CD4-positive, alpha-beta T cell treated with Interleukin-15 for 1 hour (primary cell): ENCODE measurements at regions not wholly inside any gene's neighbourhood (a gene's known extent, or its start where the extent isn't known, plus 50 kb on each side); places are given as distances from the start of the nearest gene placed in this dataset.
"Not testable (repeated sequence)": the region's sequence is repeated elsewhere in the genome, so short reads cannot be mapped to it uniquely, and the experiment has no call there.

Experiments used
- DNase-seq: peaks from one replicate; pipeline ENCODE4 v3.0.0-alpha.2; 2020

- DNase-seq: no peak
Measured at GRCh38 chr10:23974746-23975272, 234.1 kb upstream of the KIAA1217 start.

GRCh38 chr10:23975431-23975830 lies 233.5 kb upstream of the KIAA1217 start:
- no peak for DNase-seq

- DNase-seq: no peak
Measured at GRCh38 chr10:23976275-23976674, 232.7 kb upstream of the KIAA1217 start.

- no peak for DNase-seq
Measured at GRCh38 chr10:23978317-23978716, 230.6 kb upstream of the KIAA1217 start.

GRCh38 chr10:23980094-23980493 lies 228.8 kb upstream of the KIAA1217 start:
- no peak for DNase-seq

GRCh38 chr10:23981520-23982309 lies 227.2 kb upstream of the KIAA1217 start:
- no peak for DNase-seq

- not testable (repeated sequence) for DNase-seq
Measured at GRCh38 chr10:23984405-23984804, 224.5 kb upstream of the KIAA1217 start.

GRCh38 chr10:23988006-23988405 lies 220.9 kb upstream of the KIAA1217 start:
- DNase-seq: no peak

- DNase-seq: no peak
Measured at GRCh38 chr10:23994459-23995046, 214.4 kb upstream of the KIAA1217 start.

- no peak for DNase-seq
Measured at GRCh38 chr10:23999445-23999844, 209.5 kb upstream of the KIAA1217 start.

GRCh38 chr10:24000271-24000813 lies 208.6 kb upstream of the KIAA1217 start:
- no peak for DNase-seq

GRCh38 chr10:24006741-24007140 lies 202.2 kb upstream of the KIAA1217 start:
- no peak for DNase-seq

GRCh38 chr10:24007359-24007758 lies 201.6 kb upstream of the KIAA1217 start:
- no peak for DNase-seq

- no peak for DNase-seq
Measured at GRCh38 chr10:24008164-24009091, 200.5 kb upstream of the KIAA1217 start.

GRCh38 chr10:24009115-24009514 lies 199.8 kb upstream of the KIAA1217 start:
- no peak for DNase-seq

- no peak for DNase-seq
Measured at GRCh38 chr10:24009736-24010135, 199.2 kb upstream of the KIAA1217 start.

- DNase-seq: no peak
Measured at GRCh38 chr10:24010436-24010970, 198.4 kb upstream of the KIAA1217 start.

- no peak for DNase-seq
Measured at GRCh38 chr10:24012249-24012803, 196.6 kb upstream of the KIAA1217 start.

- DNase-seq: no peak
Measured at GRCh38 chr10:24027107-24027506, 181.8 kb upstream of the KIAA1217 start.

- no peak for DNase-seq
Measured at GRCh38 chr10:24034571-24034970, 174.4 kb upstream of the KIAA1217 start.

- no peak for DNase-seq
Measured at GRCh38 chr10:24035761-24036160, 173.2 kb upstream of the KIAA1217 start.

GRCh38 chr10:24039315-24039714 lies 169.6 kb upstream of the KIAA1217 start:
- no peak for DNase-seq
